SW480 (cell line): ENCODE measurements at regions not wholly inside any gene's neighbourhood (a gene's known extent, or its start where the extent isn't known, plus 50 kb on each side); places are given as distances from the start of the nearest gene placed in this dataset.
"Not testable (repeated sequence)": the region's sequence is repeated elsewhere in the genome, so short reads cannot be mapped to it uniquely, and the experiment has no call there.

Experiments
- DNase-seq: peaks from one replicate; pipeline ENCODE4 v3.0.0-alpha.2; 2016; ENCODE audit warnings: low spot score

GRCh38 chr18:11464129-11464528, 145.3 kb upstream of the SLC35G4 start:
- no peak for DNase-seq

GRCh38 chr18:11458447-11458846, 150.9 kb upstream of the SLC35G4 start:
- no peak for DNase-seq

GRCh38 chr18:11457853-11458252, 151.5 kb upstream of the SLC35G4 start:
- not testable (repeated sequence) for DNase-seq

- DNase-seq: no peak
These were observed 155.4 kb upstream of the SLC35G4 start for GRCh38 chr18:11454040-11454439.

- DNase-seq: not testable (repeated sequence)
These were observed 165.2 kb upstream of the SLC35G4 start for GRCh38 chr18:11444169-11444568.

- no peak for DNase-seq
These were observed 172.3 kb upstream of the SLC35G4 start for GRCh38 chr18:11437046-11437445.

- DNase-seq: no peak
These were observed 177.0 kb upstream of the SLC35G4 start for GRCh38 chr18:11432360-11432811.

- DNase-seq: no peak
These were observed 179.5 kb upstream of the SLC35G4 start for GRCh38 chr18:11429876-11430275.

- DNase-seq: no peak
These were observed 184.2 kb upstream of the SLC35G4 start for GRCh38 chr18:11425211-11425610.

GRCh38 chr18:11419338-11419737, 190.1 kb upstream of the SLC35G4 start:
- DNase-seq: no peak

- no peak for DNase-seq
These were observed 196.6 kb upstream of the SLC35G4 start for GRCh38 chr18:11412811-11413210.

- DNase-seq: no peak
These were observed 198.3 kb upstream of the SLC35G4 start for GRCh38 chr18:11411048-11411447.

- DNase-seq: no peak
These were observed 200.8 kb upstream of the SLC35G4 start for GRCh38 chr18:11408555-11409065.

GRCh38 chr18:11407940-11408339, 201.5 kb upstream of the SLC35G4 start:
- DNase-seq: no peak

GRCh38 chr18:11405804-11406203, 203.6 kb upstream of the SLC35G4 start:
- no peak for DNase-seq

- DNase-seq: no peak
These were observed 208.7 kb upstream of the SLC35G4 start for GRCh38 chr18:11400703-11401102.

- no peak for DNase-seq
These were observed 210.8 kb upstream of the SLC35G4 start for GRCh38 chr18:11398625-11399024.

GRCh38 chr18:11392980-11393885, 216.2 kb upstream of the SLC35G4 start:
- DNase-seq: no peak

- no peak for DNase-seq
These were observed 217.1 kb upstream of the SLC35G4 start for GRCh38 chr18:11392292-11392691.

GRCh38 chr18:11391661-11392060, 217.7 kb upstream of the SLC35G4 start:
- no peak for DNase-seq

- no peak for DNase-seq
These were observed 220.4 kb upstream of the SLC35G4 start for GRCh38 chr18:11388755-11389680.

GRCh38 chr18:11387880-11388279, 221.5 kb upstream of the SLC35G4 start:
- DNase-seq: peak; percentile 72
